ENCODE measurements at regions not wholly inside any gene's neighbourhood (a gene's known extent, or its start where the extent isn't known, plus 50 kb on each side); places are given as distances from the start of the nearest gene placed in this dataset.

DNA sequence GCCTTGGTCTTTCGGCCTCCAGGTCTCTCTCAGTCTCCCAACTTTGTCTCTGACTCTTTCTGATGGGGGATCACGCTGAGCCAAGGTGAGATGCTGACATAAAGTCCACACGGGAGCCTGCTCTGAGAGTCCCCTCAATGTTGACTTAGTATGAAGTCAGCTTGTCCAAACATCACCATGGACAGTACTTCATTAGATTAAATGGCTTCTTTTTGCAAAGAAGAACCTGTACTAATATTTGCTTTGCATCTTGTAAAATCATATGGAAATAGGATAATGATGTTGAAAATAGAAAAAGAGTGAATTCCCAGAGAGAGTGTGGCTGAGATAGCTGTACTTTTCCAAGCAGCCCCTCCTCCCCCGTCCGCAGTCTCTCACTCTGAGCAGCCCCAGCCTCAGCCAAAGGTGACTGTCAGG is 56.7 kb upstream of the SIAH1 start:
- H3K9me3 ChIP-seq (ENCODE audit: control insufficient read depth, low read length): no peaks in the 10 kb centered on the region
- 87 to 88% methylated on average over 5 of the region's 5 CpGs for WGBS, 2 experiments
- H3K27me3 ChIP-seq (ENCODE audit: control insufficient read depth, insufficient read depth, low read length, poor library complexity, severe bottlenecking): no peaks in the 10 kb centered on the region
- H3K36me3 ChIP-seq (ENCODE audit: control insufficient read depth, insufficient read depth, low read length): no peaks in the 10 kb centered on the region
- peaks cover 14% of the 10 kb centered on the region for H3K4me1 ChIP-seq (ENCODE audit: control insufficient read depth, insufficient read depth, low read length)
- H3K27ac ChIP-seq (ENCODE audit: insufficient read depth, low read depth, low read length, poor library complexity, severe bottlenecking): no peak overlapping the region
- H3K4me3 ChIP-seq (ENCODE audit: insufficient read depth, low read depth, low read length): no peak overlapping the region

GRCh38 chr16:48441106-48441505 is 55.9 kb upstream of the SIAH1 start:
- Histone ChIP-seq H3K27ac (ENCODE audit: insufficient read depth, low read depth, low read length, poor library complexity, severe bottlenecking) (no peak overlapping the region), H3K9me3 (ENCODE audit: control insufficient read depth, low read length) (no peaks in the 10 kb centered on the region), H3K36me3 (ENCODE audit: control insufficient read depth, insufficient read depth, low read length) (no peaks in the 10 kb centered on the region), H3K4me1 (ENCODE audit: control insufficient read depth, insufficient read depth, low read length) (peaks cover 7% of the 10 kb centered on the region), H3K27me3 (ENCODE audit: control insufficient read depth, insufficient read depth, low read length, poor library complexity, severe bottlenecking) (no peaks in the 10 kb centered on the region), H3K4me3 (ENCODE audit: insufficient read depth, low read depth, low read length) (no peak overlapping the region)
- 87 to 89% methylated on average over 6 of the region's 6 CpGs for WGBS, 2 experiments

DNA sequence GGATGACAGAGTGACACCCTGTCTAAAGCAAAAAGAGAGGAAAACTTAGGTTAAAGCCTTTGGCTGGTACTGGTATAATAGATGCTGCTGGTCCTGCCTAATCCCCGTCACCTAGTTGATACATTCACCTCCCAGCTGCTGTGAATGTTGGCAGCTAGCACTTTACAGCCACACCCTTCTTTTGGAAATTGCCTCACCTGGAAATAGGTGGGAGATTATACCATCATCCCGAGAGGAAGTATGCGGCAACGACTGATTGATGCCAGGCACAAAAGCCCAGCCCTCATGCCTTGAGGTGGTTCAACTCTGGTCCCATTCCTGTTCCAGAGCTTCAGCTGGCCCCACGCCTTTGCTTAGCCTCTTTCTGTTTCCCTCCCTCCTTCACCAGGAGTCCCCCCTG is 53.2 kb upstream of the SIAH1 start:
- Histone ChIP-seq H3K4me3 (ENCODE audit: insufficient read depth, low read depth, low read length) (no peak overlapping the region), H3K27me3 (ENCODE audit: control insufficient read depth, insufficient read depth, low read length, poor library complexity, severe bottlenecking) (no peaks in the 10 kb centered on the region), H3K9me3 (ENCODE audit: control insufficient read depth, low read length) (no peaks in the 10 kb centered on the region), H3K27ac (ENCODE audit: insufficient read depth, low read depth, low read length, poor library complexity, severe bottlenecking) (no peak overlapping the region), H3K36me3 (ENCODE audit: control insufficient read depth, insufficient read depth, low read length) (no peaks in the 10 kb centered on the region), H3K4me1 (ENCODE audit: control insufficient read depth, insufficient read depth, low read length) (no peaks in the 10 kb centered on the region)
- 90% methylated on average over 5 of the region's 5 CpGs for WGBS, 2 experiments

GRCh38 chr16:48435906-48436305 is 50.7 kb upstream of the SIAH1 start:
- H3K36me3 ChIP-seq (ENCODE audit: control insufficient read depth, insufficient read depth, low read length): no peaks in the 10 kb centered on the region
- 92% methylated on average over 6 of the region's 6 CpGs for WGBS, 2 experiments
- H3K9me3 ChIP-seq (ENCODE audit: control insufficient read depth, low read length): no peaks in the 10 kb centered on the region
- H3K4me1 ChIP-seq (ENCODE audit: control insufficient read depth, insufficient read depth, low read length): no peaks in the 10 kb centered on the region
- no peaks in the 10 kb centered on the region for H3K27me3 ChIP-seq (ENCODE audit: control insufficient read depth, insufficient read depth, low read length, poor library complexity, severe bottlenecking)
- no peak overlapping the region for H3K27ac ChIP-seq (ENCODE audit: insufficient read depth, low read depth, low read length, poor library complexity, severe bottlenecking)
- H3K4me3 ChIP-seq (ENCODE audit: insufficient read depth, low read depth, low read length): no peak overlapping the region

DNA sequence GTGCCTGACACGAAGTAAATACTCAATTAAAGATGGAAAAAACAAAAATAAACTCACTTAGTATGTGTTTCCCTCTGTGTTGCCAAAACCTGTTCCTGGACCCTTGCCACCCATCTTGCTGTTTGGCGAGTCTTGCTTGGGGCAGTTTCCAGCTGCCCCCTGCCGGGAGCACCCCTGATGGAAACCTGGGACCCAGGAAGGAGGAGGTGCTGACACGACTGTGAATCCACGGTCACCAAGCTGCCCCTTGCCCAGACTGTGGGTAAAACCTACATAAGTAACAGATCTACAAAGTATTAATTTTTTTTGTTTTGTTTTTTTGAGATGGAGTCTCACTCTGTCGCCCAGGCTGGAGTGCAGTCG is 50.1 kb upstream of the SIAH1 start:
- 94 to 95% methylated on average over 6 to 7 of the region's 7 CpGs for WGBS, 2 experiments
- no peaks in the 10 kb centered on the region for H3K27me3 ChIP-seq (ENCODE audit: control insufficient read depth, insufficient read depth, low read length, poor library complexity, severe bottlenecking)
- H3K9me3 ChIP-seq (ENCODE audit: control insufficient read depth, low read length): no peaks in the 10 kb centered on the region
- no peaks in the 10 kb centered on the region for H3K4me1 ChIP-seq (ENCODE audit: control insufficient read depth, insufficient read depth, low read length)
- H3K4me3 ChIP-seq (ENCODE audit: insufficient read depth, low read depth, low read length): no peak overlapping the region
- H3K36me3 ChIP-seq (ENCODE audit: control insufficient read depth, insufficient read depth, low read length): no peaks in the 10 kb centered on the region
- H3K27ac ChIP-seq (ENCODE audit: insufficient read depth, low read depth, low read length, poor library complexity, severe bottlenecking): no peak overlapping the region

Measured in ectodermal cell (in vitro differentiated cells).